MCF 10A (cell line): ENCODE measurements at regions not wholly inside any gene's neighbourhood (a gene's known extent, or its start where the extent isn't known, plus 50 kb on each side); places are given as distances from the start of the nearest gene placed in this dataset.

Experiments
- BruUV-seq: library from RNA; stranded (reverse); fragments of 400-500 nt; replicated peaks from 2 replicates; lab custom pipeline; 2021; lab: Mats Ljungman, UMichigan
- CTCF ChIA-PET: fragments of 300-600 bp; sonication (Branson Sonifier 250); formaldehyde crosslinking; extraction: SDS; loops from one replicate; lab custom pipeline; 2021; ENCODE audit warnings: antibody characterized with exemption, inconsistent platforms; lab: Yijun Ruan, JAX
- POLR2A ChIA-PET: fragments of 300-600, 350-650 bp; sonication (Branson Sonifier 250); formaldehyde crosslinking; extraction: SDS; loops from one replicate; lab custom pipeline; 2020; ENCODE audit warnings: antibody characterized with exemption, inconsistent platforms; lab: Yijun Ruan, JAX
- DNase-seq: peaks from one replicate; pipeline ENCODE4 v3.0.0-alpha.2; 2018; ENCODE audit not compliant: unreplicated experiment
- H3K27ac Mint-ChIP-seq: one replicate; pipeline ENCODE4 v1.8.0; 2022; ENCODE audit warnings: mild to moderate bottlenecking, low read depth, mixed read lengths; ENCODE audit not compliant: unreplicated experiment
- H3K27me3 Mint-ChIP-seq: one replicate; pipeline ENCODE4 v1.8.0; 2022; ENCODE audit warnings: mixed read lengths; ENCODE audit not compliant: insufficient read depth, unreplicated experiment
- H3K36me3 Mint-ChIP-seq: one replicate; pipeline ENCODE4 v1.8.0; 2022; ENCODE audit warnings: mild to moderate bottlenecking, moderate library complexity, mixed read lengths; ENCODE audit not compliant: insufficient read depth, unreplicated experiment
- H3K4me1 Mint-ChIP-seq: one replicate; pipeline ENCODE4 v1.8.0; 2022; ENCODE audit warnings: mixed read lengths; ENCODE audit not compliant: insufficient read depth, unreplicated experiment
- H3K4me3 Mint-ChIP-seq: one replicate; pipeline ENCODE4 v1.8.0; 2022; ENCODE audit warnings: mild to moderate bottlenecking, moderate library complexity, mixed read lengths; ENCODE audit not compliant: unreplicated experiment
- H3K9me3 Mint-ChIP-seq: one replicate; pipeline ENCODE4 v1.8.0; 2022; ENCODE audit warnings: mixed read lengths; ENCODE audit not compliant: unreplicated experiment
- CTCF ChIP-seq: fragments of 200-600 bp; IDR thresholded peaks from one replicate; pipeline ENCODE4 v1.8.0; 2022; ENCODE audit warnings: antibody characterized with exemption, mild to moderate bottlenecking; ENCODE audit not compliant: unreplicated experiment
- intact Hi-C: fragments of 100-400 bp; cut with micrococcal nuclease; formaldehyde crosslinking; loops from 2 replicates; pipeline ENCODE4 v1.14.1; 2022

GRCh38 chr4:124915073-124915472 lies 202.5 kb upstream of the ANKRD50 start:
- BruUV-seq, result no TSS peak
- H3K4me1 Mint-ChIP-seq, result peaks cover 5% of the 10 kb centered on the region

GRCh38 chr4:124913237-124913636 lies 200.7 kb upstream of the ANKRD50 start:
- no peak for DNase-seq
- ChIA-PET CTCF (interaction anchor here (0.8 kb wide), 1 partner anchor 8 kb away, joined by 5 read pairs; no protein-coding TSS in a partner anchor), POLR2A (no interaction called here)
- H3K4me3 Mint-ChIP-seq, result no peak overlapping the region
- TF ChIP-seq CTCF, result no peak
- peaks cover 6% of the 10 kb centered on the region for H3K36me3 Mint-ChIP-seq
- H3K27me3 Mint-ChIP-seq, result no peaks in the 10 kb centered on the region
- H3K27ac Mint-ChIP-seq, result peak overlapping the region; percentile 12
- BruUV-seq, result no TSS peak
- peaks cover 13% of the 10 kb centered on the region for H3K9me3 Mint-ChIP-seq
- intact Hi-C loops, result no loop called here
- peaks cover 7% of the 10 kb centered on the region for H3K4me1 Mint-ChIP-seq

More at GRCh38 chr4:124915073-124915472, 202.5 kb upstream of the ANKRD50 start:
- no peaks in the 10 kb centered on the region for H3K27me3 Mint-ChIP-seq
- no peak for DNase-seq
- no peak for TF ChIP-seq CTCF
- H3K9me3 Mint-ChIP-seq, result peaks cover 13% of the 10 kb centered on the region
- intact Hi-C loops, result no loop called here
- ChIA-PET POLR2A (interaction anchor here (0.7 kb wide), 1 partner anchor 9 kb away, joined by 3 read pairs; no protein-coding TSS in a partner anchor), CTCF (interaction anchor here (0.6 to 0.7 kb wide), 2 partner anchors 9 to 671 kb away, joined by 3 to 5 read pairs; no protein-coding TSS in a partner anchor)
- H3K36me3 Mint-ChIP-seq, result peaks cover 6% of the 10 kb centered on the region
- no peak overlapping the region for H3K4me3 Mint-ChIP-seq
- no peak overlapping the region for H3K27ac Mint-ChIP-seq

DNA sequence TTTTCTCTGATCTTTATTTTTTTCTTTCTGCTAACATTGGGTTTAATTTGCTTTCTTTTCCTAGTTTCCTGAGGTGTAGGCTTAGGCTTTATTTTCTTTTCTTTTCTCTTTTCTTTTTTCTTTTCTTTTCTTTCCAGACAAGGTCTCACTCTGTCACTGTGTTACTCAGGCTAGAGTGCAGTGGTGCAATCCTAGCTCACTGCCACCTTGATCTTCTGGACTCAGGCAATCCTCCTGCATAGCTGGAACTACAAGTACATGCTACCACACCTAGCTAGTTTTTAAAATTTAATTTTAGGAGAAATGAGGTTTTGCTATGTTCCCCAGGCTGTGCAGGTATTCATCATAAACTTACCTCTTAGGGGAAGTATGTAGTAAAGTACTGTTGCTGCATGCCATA lies 197.8 kb upstream of the ANKRD50 start:
- H3K27ac Mint-ChIP-seq, result no peak overlapping the region
- H3K4me1 Mint-ChIP-seq, result peaks cover 8% of the 10 kb centered on the region
- CTCF ChIA-PET, result interaction anchor here (0.6 kb wide), 1 partner anchor 107 kb away, joined by 3 read pairs; no protein-coding TSS in a partner anchor
- H3K4me3 Mint-ChIP-seq, result no peak overlapping the region
- DNase-seq, result no peak
- no TSS peak for BruUV-seq
- TF ChIP-seq CTCF, result no peak
- no peaks in the 10 kb centered on the region for H3K27me3 Mint-ChIP-seq
- POLR2A ChIA-PET, result no interaction called here
- peaks cover 13% of the 10 kb centered on the region for H3K9me3 Mint-ChIP-seq
- intact Hi-C loops, result no loop called here
- peaks cover 6% of the 10 kb centered on the region for H3K36me3 Mint-ChIP-seq

- BruUV-seq, result no TSS peak
- no peak for DNase-seq
- H3K36me3 Mint-ChIP-seq, result peaks cover 5% of the 10 kb centered on the region
- no peak for TF ChIP-seq CTCF
- no peak overlapping the region for H3K27ac Mint-ChIP-seq
- peaks cover 11% of the 10 kb centered on the region for H3K9me3 Mint-ChIP-seq
- POLR2A ChIA-PET, result no interaction called here
- peaks cover 18% of the 10 kb centered on the region for H3K4me1 Mint-ChIP-seq
- CTCF ChIA-PET, result no interaction called here
- intact Hi-C loops, result no loop called here
- H3K4me3 Mint-ChIP-seq, result no peak overlapping the region
- H3K27me3 Mint-ChIP-seq, result no peaks in the 10 kb centered on the region
These were observed 195.3 kb upstream of the ANKRD50 start for GRCh38 chr4:124907881-124908280.
